CD4-positive, alpha-beta T cell treated with Interleukin-21 for 1 hour (primary cell): ENCODE measurements at regions not wholly inside any gene's neighbourhood (a gene's known extent, or its start where the extent isn't known, plus 50 kb on each side); places are given as distances from the start of the nearest gene placed in this dataset.
"Not testable (repeated sequence)": the region's sequence is repeated elsewhere in the genome, so short reads cannot be mapped to it uniquely, and the experiment has no call there.

Source experiments
- DNase-seq: peaks from one replicate; pipeline ENCODE4 v3.0.0-alpha.2; 2020

DNA sequence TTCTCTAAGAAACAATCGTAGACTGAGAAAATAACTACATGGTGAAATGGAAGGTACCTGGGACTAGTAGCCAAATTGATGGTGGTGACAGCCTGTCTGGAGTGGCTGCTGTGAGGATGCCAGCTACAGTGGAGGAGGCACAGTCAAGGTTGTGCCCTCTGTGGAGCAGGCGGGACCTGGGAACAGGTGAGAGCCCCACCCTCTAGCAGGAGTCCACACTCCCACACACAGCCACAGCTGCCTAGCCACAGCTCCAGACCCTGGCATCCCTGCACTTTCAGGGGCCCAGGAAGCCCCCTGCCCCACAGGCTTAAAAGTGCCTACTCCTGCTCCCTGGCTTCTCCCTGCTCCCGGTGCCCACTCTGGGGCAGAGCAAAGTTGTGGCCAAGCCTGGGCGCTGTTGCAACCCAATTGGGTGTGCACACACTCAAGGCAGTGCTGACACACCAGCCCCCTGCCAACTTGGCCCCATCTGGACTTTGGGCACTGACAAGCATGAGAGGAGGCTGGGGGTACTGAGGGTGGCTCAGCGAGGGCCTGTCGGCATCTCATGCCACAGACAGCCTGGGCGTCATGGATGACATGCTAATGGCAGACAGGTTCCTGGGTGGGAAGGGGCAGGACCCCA lies 548.7 kb downstream of the TBC1D32 start:
- DNase-seq, result no peak

DNA sequence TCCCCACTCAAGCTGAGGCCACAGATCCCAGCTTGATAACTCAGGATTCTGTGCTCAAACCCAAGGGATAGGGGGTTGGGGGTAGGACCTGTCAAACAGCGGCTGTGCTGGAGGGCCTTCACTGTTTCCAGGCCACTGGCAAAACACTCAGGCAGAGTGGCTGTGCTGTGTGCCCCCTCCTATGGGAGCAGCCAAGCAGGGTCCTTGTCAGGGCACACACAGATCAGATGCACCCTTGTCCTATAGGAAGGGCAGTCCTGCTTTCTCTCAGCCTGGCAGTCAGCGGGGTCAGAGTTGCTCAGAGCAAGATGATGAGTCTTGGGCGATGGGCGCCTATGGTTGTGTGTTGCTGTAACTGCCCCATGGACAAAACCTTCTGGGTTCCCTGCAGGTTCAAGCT lies 554.8 kb downstream of the TBC1D32 start:
- DNase-seq, result no peak

DNA sequence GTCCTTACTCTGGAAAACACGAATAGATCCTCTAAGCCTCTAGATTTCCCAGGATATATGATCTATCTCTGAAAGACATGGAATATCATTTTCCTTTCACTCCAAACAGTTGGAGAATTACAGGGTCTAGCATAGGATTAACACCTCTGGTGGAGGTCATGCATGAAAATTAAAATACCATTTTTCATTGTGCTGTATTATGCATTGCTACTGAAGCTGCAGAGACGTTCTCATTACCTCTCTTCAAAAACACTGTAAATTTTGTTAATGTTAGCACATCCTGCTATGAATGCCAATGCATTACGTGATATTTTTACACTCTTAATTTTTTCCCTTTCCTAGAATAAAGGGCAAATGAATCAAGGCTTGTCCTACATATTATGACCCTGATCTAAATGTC lies 558.6 kb downstream of the TBC1D32 start:
- no peak for DNase-seq

DNA sequence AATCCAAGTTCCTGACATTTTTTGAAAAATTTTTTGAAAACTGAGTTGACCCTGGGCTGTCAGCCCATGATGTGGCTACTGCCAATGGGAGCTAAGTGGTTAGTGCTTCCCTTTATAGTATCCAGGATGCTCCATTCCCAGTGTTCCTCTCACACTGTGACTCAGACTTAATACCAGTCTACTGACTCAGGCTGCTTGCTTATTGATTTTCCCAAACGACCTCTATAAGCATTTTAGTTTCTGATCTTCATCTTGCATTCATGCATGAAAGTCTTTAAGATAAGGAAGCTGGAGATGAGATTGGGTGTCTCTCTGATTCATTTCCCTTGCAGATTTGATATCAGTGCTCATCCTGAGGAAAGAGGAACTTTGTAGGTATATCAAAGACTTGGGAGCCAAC lies 560.0 kb downstream of the TBC1D32 start:
- no peak for DNase-seq

DNA sequence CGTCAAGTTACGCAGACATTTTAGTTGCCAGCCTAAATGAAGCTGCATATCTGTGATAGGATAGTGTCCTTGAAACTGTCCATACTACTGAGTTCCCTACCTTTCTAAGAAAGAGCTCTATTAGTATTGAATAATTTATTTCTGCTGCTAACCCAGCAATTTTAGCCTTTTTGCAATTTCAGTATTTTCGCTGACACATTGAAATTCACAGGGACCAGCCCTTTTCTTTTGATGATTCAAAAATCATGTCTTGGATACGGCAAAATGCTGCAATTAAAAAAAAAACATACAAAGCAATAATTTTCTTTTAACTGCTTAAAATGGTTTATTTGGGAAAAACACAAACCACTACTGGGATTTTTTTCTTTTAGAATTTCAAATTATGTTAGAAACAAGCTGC lies 563.3 kb downstream of the TBC1D32 start:
- DNase-seq, result no peak

DNA sequence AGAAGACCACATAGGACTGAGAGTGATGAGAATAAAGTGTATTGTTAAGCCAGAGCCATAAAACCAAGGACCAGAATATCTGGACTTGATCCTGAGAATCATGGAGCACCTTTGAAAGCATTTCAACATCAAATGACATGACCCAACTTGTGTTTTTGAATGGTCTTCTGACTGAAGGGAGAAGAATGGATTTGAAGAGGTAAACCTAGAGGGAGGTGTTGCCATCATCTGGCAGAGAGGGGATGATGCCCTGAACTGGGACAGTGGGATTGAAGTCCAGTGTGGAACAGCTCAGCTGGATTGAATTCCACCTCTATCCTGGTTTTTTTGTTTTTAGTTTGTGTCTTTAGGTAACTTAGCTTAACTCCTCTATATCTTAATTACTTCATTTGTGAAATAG lies 570.0 kb downstream of the TBC1D32 start:
- DNase-seq, result no peak

DNA sequence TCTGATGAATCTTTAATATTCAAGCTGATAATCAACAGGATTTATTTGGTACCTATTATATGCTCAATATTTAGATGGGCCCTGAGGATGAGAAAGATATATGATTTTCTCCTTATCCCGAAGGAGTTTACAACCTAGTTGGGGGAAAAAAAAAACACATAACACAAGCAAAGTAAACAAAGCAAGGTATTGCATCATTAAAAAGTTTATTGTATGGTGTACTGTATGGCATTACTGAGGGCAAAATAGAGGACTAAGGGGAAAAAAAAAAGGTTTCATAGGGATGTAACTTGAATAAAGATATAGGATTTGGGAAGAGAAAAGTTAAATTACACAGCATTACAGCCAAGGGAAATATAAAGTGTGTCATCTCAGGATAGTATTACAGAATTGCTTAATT lies 574.7 kb downstream of the TBC1D32 start:
- no peak for DNase-seq

DNA sequence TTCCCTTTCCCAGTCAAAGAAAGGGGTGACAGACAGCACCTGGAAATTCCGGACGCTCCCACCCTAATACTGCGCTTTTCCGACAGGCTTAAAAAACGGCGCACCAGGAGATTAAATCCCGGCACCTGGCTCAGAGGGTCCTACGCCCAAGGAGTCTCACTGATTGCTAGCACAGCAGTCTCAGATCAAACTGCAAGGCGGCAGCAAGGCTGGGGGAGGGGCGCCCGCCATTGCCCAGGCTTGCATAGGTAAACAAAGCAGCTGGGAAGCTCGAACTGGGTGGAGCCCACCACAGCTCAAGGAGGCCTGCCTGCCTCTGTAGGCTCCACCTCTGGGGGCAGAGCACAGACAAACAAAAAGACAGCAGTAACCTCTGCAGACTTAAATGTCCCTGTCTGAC lies 585.7 kb downstream of the TBC1D32 start:
- not testable (repeated sequence) for DNase-seq

DNA sequence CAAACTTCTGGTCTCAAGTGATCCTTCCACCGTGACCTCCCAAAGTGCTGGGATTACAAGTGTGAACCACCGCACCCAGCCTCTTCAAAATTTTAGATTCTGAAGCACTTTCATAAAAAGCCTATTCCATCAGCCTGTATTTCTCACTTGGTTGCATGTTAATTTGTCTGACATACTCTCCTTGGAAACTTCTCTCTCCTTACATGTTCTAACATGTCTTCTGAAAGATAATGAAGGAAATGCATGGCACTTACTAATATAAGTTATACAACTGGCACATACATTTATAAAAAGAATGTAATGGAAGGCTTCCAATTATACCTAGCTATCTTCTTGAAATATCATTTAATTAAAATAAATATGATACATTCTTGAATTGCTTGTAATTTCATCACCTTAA lies 597.5 kb downstream of the TBC1D32 start:
- no peak for DNase-seq

DNA sequence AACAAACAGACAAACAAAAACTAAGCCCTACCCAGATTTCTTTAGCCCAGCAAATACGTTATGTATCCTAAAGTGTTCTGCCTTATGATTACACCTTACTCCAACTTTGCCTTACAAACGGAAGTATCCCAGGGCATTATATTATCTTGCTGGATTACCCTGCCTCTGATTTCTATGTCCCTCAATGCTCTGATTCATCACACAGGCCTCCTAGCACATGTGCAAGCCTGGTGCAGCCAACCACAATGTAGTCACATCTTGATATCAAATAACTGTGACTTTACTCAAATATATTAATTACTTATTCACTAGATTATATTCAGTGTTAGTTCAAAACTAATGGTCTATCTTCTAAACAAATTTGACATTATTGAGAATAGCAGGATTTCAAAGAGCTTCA lies 598.6 kb downstream of the TBC1D32 start:
- DNase-seq, result no peak

DNA sequence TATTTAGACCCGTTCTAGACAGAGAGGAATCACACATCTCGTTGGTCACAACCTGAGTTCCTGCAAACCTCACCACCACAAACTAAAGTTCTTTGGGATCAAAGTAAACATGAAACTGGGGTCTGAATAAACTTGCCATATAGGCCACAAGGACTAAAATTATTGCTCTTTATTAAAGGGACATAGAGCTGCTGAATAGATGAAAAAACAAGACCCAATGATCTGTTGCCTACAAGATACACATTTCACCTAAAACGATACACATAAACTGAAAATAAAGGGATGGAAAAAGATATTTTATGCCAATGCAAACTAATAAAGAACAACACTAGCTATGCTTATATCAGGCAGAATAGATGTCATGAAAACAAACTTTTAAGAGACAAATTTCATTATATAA lies 623.0 kb downstream of the TBC1D32 start:
- no peak for DNase-seq

DNA sequence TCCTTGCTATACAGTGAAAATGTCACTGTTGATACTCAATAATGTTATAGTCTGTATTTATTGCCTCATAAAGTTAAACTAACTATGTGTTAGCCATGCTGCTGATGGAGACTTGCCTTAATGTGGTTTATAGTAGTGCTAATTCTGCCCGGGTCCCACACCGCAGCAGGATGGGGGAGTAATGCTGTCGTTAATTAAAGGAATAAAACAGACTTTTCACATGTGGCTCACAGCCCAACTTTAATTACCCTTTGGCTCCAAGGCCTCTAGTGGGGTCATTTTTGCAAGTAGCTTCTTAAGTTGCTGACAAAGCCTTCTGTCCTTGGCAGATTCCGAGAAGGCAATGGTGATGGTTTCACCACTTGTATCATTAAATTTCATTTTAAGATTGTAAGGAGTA lies 634.3 kb downstream of the TBC1D32 start:
- no peak for DNase-seq

DNA sequence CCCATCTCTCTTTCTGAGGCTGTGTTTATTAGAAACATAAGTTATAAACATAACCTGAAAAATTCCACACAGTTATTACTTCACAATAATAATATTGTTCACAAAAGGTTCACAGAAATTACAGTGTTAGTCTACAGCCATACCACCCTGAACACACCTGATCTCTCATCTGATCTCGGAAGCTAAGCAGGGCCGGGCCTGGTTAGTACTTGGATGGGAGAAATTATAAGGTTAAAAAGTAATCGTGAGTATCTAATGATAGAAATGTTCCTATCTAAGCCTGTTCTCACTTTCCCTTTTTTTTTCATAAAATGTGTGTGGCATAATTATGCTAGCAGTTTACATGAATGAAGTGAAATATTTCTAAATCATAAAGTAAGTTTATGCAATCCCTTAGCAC lies 647.8 kb downstream of the TBC1D32 start:
- DNase-seq, result no peak

DNA sequence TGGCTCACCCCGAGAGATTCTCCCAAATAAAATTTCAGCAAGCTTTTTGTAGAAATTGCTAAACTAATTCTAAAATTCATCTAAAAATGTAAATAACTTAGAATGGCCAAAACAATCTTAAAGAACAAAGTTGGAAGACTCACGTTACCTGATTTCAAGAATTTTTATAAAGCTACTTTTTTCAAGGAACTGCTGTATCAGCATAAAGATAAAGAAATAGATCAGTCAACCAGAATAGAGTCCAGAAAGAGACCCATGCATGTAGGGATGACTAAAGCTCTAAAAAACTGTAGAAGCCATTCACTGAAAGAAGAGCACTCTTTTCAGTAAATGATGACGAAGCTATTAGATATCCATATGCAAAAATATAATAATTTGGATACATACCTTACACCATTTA lies 652.1 kb downstream of the TBC1D32 start:
- DNase-seq, result no peak

DNA sequence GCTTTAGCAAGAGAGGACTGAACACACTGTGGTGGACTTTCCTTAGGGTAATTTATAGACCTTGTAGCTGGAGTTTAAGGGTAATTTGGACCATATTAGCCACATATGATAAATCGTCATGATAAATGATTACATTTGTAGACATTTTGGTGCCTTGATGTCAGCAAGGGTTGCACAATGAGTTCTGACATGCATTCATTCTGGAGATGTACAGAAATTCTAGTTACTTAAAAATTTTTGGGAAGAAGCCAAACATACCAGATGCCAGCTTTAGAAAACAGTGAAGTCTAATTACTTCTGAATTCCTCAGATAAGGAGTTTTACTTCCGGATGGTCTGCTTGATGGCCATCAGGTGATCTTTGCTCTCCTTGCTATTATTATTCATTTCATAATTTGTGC lies 653.1 kb downstream of the TBC1D32 start:
- DNase-seq, result no peak

DNA sequence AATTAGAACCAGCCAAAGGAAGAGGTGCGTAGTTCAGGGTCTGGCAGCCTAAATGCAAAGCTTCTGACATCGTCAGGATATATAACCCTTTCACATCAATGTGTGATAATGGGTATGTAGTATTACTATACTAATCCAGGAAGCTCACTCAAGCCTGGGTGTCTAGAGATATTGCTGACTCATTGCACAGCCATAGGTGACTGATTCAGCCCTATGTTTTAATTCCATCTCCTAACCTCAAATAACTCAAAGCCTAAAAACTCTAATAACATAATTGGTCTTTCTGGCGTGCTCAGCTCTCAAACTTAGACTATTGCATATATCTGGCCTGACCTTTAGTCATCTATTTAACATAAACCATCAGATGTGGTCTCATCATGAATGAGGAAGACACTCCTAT lies 658.4 kb downstream of the TBC1D32 start:
- DNase-seq, result no peak

DNA sequence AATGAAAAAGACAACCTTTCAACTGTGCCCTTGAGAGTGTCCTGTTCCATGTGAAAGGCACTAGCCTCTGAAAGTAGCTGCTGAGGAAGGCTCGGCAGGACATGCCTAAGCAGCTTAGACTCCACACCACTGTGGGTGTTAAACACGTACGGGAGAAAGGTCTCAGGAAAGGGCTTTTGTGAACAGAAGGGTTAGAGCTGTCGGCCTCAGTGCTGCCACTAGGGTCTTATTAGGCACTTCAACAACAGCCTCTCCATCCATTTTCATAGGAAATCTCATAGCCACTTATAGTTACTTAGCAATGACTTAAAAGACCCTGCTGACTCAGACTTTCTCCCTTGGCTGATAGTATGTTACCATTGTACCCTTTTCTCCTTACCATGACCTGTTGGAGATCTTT lies 662.8 kb downstream of the TBC1D32 start:
- no peak for DNase-seq

DNA sequence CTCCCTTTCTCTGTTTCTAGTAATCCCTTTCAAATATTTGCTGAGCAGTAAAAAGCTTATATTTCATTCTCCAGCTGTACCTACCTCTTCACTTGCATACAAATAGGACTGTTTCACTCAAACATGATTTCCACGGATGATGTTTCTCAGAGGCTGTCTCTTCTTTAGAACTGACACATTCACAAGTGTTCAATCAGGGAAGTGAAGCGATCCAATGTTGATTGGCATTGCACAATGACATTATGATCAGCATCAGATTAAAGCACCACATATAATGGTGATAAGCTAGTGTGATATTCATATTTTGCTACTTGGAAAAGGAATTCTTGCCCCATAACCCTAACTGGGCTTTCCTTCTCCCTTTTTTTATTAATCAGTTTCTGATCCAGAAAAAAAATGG lies 681.8 kb downstream of the TBC1D32 start:
- DNase-seq, result no peak

DNA sequence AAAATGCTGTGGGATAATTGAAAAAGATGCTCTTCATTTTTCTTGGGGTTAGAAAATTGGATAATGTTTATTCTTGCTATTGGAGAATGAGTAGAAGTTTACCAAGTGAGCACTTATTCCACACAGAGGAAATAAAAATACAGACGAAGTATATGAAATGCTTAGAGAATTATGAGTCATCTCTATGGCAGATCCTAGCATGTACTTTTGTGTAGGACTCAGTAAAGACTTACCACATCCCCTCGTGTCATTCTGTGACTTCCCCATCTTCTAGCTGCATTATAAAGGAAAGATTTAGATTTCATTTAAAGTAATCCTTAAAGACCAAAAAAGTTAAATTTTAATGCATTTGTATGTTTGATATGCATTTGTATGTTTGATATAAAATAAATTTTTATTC lies 685.6 kb downstream of the TBC1D32 start:
- no peak for DNase-seq

DNA sequence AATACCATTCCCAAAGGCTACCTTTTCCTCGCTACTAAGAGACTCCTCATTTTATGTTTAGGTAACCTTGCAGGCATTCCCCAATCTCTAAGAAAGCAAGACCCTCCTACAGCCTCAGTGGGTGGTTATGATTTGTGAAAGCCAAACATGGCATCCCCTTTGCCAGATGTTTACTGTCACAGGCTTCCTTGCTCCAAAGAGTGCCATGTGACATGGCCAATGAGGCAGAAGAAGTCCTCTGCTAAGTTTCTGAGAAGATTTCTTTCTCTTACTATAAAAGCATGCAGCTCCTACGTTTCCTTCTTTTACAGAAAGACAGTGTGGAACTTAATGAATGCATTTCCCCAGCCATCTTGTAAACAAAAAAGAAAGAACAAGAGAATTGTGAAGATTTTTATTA lies 688.2 kb downstream of the TBC1D32 start:
- no peak for DNase-seq

DNA sequence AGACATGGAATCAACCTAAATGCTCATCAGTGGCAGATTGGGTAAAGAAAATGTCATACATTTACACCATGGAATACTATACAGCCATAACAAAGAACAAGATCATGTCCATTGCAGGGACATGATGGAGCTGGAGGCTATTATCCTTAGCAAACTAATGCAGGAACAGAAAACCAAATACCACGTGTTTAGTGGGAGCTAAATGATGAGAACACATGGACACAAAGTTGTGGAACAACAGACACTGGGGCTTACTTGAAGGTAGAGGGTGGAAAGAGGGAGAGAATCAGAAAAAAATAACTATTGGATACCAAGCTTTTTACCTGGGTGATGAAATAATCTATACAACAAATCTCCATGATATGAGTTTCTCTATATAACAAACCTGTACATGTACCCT lies 701.3 kb downstream of the TBC1D32 start:
- no peak for DNase-seq

DNA sequence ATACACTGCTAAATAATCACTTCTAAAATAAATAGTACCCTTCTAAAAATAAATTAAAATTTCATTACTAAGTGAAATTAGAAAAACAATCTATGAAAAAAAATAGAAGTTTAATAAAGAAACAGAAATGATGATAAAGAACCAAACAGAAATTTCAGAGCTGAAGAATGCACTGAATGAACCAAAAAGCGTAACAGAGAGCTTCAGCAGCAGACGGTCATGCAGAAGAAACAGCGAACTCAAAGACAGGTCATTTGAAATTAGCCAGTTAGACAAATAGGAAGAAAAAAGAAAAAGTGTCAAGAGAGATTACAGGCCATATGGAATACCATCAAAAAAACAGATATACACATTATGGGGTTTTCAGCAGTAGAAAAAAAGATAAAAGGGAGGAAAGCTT lies 706.7 kb downstream of the TBC1D32 start:
- no peak for DNase-seq

DNA sequence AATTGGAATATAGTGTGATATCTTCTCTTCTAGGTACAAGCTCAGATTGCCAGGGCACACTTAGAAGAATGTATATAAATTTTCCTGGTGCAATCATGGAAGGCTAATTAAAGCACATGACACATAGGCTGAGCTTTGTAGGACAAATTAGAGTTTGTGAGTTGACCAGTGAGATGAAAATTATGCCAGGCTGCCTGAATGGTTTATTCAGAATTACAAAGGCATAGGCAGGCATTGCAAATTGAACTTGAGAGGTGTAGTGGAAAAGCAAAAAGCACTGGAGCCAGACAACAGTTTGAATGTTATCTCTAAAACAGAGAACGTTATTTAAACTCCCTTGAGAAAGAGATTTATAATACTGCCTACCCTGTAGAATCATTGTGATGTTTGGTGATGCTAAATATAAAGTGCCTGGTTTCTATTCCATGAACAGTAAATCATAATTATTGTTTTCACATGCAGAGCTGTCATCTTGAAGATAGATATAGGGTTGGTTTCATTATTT lies 712.1 kb downstream of the TBC1D32 start:
- DNase-seq, result no peak

DNA sequence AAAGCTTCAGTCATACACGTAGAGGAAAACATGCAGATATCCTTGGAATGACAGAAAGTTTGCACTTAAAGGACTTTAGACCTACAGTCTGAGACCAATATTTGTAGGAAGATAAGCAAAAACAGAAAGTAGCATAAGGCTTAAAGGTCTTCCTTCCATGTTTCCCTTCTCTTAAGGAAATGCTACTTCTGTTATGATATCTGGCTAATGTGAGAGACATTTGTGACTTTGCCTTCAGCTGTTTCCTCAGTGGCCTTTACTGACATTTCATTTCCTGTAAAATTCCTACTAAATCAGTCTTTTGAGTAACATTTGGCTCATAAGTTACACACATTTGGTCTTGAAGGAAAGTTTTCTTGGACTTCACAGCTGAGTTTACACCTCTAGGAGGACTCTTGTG lies 713.4 kb downstream of the TBC1D32 start:
- DNase-seq, result no peak

DNA sequence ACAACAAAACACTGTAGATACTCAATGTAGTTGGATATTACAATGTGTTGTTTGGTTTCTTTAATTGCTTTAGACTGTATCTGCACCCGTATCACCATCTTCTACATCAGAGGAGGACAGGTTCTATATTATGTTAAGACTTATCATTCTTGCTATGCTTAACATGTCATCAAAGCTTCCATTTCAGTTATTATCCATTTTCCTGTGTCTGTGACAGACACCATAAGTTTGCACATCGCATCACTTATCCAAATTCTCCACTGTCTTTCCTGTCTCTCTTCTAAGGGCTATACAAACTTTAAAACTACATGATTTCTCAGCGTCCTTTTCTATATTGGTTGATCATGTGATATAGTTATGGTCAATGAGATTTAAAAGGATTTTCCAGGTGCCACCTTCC lies 719.0 kb downstream of the TBC1D32 start:
- no peak for DNase-seq

DNA sequence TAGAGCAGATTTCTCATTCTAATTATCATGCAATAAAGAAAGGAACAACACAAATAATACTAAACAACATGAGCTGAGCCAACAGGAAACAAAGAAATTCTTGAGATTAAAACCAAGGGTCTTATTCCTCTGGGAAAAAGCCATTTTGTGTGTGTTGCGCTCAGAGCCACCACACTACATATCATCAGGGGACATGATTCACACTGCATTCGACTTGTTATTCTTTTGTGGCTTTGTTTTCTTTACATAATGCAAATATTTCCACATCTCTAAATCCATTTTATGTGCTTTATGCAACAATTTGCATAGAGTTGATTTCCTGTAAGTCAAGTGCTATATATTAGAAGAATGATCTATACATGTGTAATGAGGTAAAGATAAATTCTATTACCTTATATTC lies 719.6 kb downstream of the TBC1D32 start:
- DNase-seq, result no peak
